WI38 (cell line): ENCODE measurements at regions not wholly inside any gene's neighbourhood (a gene's known extent, or its start where the extent isn't known, plus 50 kb on each side); places are given as distances from the start of the nearest gene placed in this dataset.

Source experiments
- H3K4me3 ChIP-seq: 2 replicates; pipeline ENCODE4 v1.5.1; 2011; ENCODE audit warnings: low read depth, mild to moderate bottlenecking, control low read depth, low read length
- CTCF ChIP-seq: IDR thresholded peaks from 2 replicates; pipeline ENCODE4 v1.5.1; 2012; ENCODE audit warnings: low read depth, mild to moderate bottlenecking, control low read depth, low read length

GRCh38 chr22:48826546-48826945 lies 1001.1 kb downstream of the BRD1 start:
- TF ChIP-seq CTCF, result no peak
- no peak overlapping the region for H3K4me3 ChIP-seq

GRCh38 chr22:48825802-48826520 lies 1001.7 kb downstream of the BRD1 start:
- TF ChIP-seq CTCF, result no peak
- no peak overlapping the region for H3K4me3 ChIP-seq

- TF ChIP-seq CTCF, result no peak
- H3K4me3 ChIP-seq, result no peak overlapping the region
Measured at GRCh38 chr22:48824712-48825651, 1002.7 kb downstream of the BRD1 start.

- no peak for TF ChIP-seq CTCF
- no peak overlapping the region for H3K4me3 ChIP-seq
Measured at GRCh38 chr22:48823941-48824340, 1003.7 kb downstream of the BRD1 start.

GRCh38 chr22:48822278-48823233 lies 1005.1 kb downstream of the BRD1 start:
- H3K4me3 ChIP-seq, result no peak overlapping the region
- TF ChIP-seq CTCF, result no peak

- TF ChIP-seq CTCF, result no peak
- no peak overlapping the region for H3K4me3 ChIP-seq
Measured at GRCh38 chr22:48821727-48822126, 1005.9 kb downstream of the BRD1 start.
